GM18502 (cell line): ENCODE measurements at regions not wholly inside any gene's neighbourhood (a gene's known extent, or its start where the extent isn't known, plus 50 kb on each side); places are given as distances from the start of the nearest gene placed in this dataset.
"Not testable (repeated sequence)": the region's sequence is repeated elsewhere in the genome, so short reads cannot be mapped to it uniquely, and the experiment has no call there.

Experiments
- ATAC-seq: cut with Tn5 transposase; IDR thresholded peaks from one replicate; pipeline ENCODE4 v1.9.1; 2021; ENCODE audit warnings: mild to moderate bottlenecking; ENCODE audit not compliant: unreplicated experiment, poor library complexity

GRCh38 chr5:1656271-1656975 lies 132.7 kb upstream of the LPCAT1 start:
- ATAC-seq = no peak

- ATAC-seq = no peak
These were observed 131.9 kb upstream of the LPCAT1 start for GRCh38 chr5:1655496-1656270.

- no peak for ATAC-seq
These were observed 131.2 kb upstream of the LPCAT1 start for GRCh38 chr5:1654786-1655495.

GRCh38 chr5:1653698-1654651 lies 130.2 kb upstream of the LPCAT1 start:
- peak; percentile 87 for ATAC-seq

GRCh38 chr5:1652873-1653697 lies 129.3 kb upstream of the LPCAT1 start:
- ATAC-seq = peak; percentile 59

- ATAC-seq = no peak
These were observed 128.5 kb upstream of the LPCAT1 start for GRCh38 chr5:1651971-1652872.

GRCh38 chr5:1651250-1651649 lies 127.5 kb upstream of the LPCAT1 start:
- no peak for ATAC-seq

- no peak for ATAC-seq
These were observed 125.8 kb upstream of the LPCAT1 start for GRCh38 chr5:1649554-1649953.

- no peak for ATAC-seq
These were observed 125.0 kb upstream of the LPCAT1 start for GRCh38 chr5:1648806-1649205.

GRCh38 chr5:1647580-1647979 lies 123.8 kb upstream of the LPCAT1 start:
- ATAC-seq = no peak

- peak; percentile 82 for ATAC-seq
These were observed 121.2 kb upstream of the LPCAT1 start for GRCh38 chr5:1644810-1645571.

GRCh38 chr5:1644393-1644809 lies 120.6 kb upstream of the LPCAT1 start:
- not testable (repeated sequence) for ATAC-seq

GRCh38 chr5:1643651-1644392 lies 120.1 kb upstream of the LPCAT1 start:
- no peak for ATAC-seq

GRCh38 chr5:1642621-1643061 lies 118.9 kb upstream of the LPCAT1 start:
- no peak for ATAC-seq

- ATAC-seq = no peak
These were observed 118.5 kb upstream of the LPCAT1 start for GRCh38 chr5:1642221-1642620.

GRCh38 chr5:1641560-1642166 lies 117.9 kb upstream of the LPCAT1 start:
- ATAC-seq = peak; percentile 88
